ENCODE measurements at regions not wholly inside any gene's neighbourhood (a gene's known extent, or its start where the extent isn't known, plus 50 kb on each side); places are given as distances from the start of the nearest gene placed in this dataset.

GRCh38 chr1:47684964-47685762, 247.3 kb downstream of the FOXD2 start:
- H3K27me3 Mint-ChIP-seq (ENCODE audit: unreplicated experiment) = peaks cover 6% of the 10 kb centered on the region
- no peaks in the 10 kb centered on the region for H3K36me3 Mint-ChIP-seq (ENCODE audit: low read depth, unreplicated experiment)
- TF ChIP-seq CTCF (IDR thresholded peaks at IDR 0.05; ENCODE audit: unreplicated experiment) = no peak
- H3K27ac Mint-ChIP-seq (ENCODE audit: unreplicated experiment) = no peak overlapping the region
- peaks cover 17% of the 10 kb centered on the region for H3K4me1 Mint-ChIP-seq (ENCODE audit: unreplicated experiment)
- no peak overlapping the region for H3K4me3 Mint-ChIP-seq (ENCODE audit: unreplicated experiment)
- H3K9me3 Mint-ChIP-seq (ENCODE audit: unreplicated experiment) = no peaks in the 10 kb centered on the region
- no peak for DNase-seq (ENCODE audit: low spot score)

- Mint-ChIP-seq H3K4me3 (ENCODE audit: unreplicated experiment) (no peak overlapping the region), H3K4me1 (ENCODE audit: unreplicated experiment) (peaks cover 17% of the 10 kb centered on the region), H3K9me3 (ENCODE audit: unreplicated experiment) (no peaks in the 10 kb centered on the region), H3K36me3 (ENCODE audit: low read depth, unreplicated experiment) (no peaks in the 10 kb centered on the region), H3K27ac (ENCODE audit: unreplicated experiment) (no peak overlapping the region), H3K27me3 (ENCODE audit: unreplicated experiment) (peaks cover 3% of the 10 kb centered on the region)
- DNase-seq (ENCODE audit: low spot score) = no peak
- no peak for TF ChIP-seq CTCF (IDR thresholded peaks at IDR 0.05; ENCODE audit: unreplicated experiment)
These were observed 247.9 kb downstream of the FOXD2 start for GRCh38 chr1:47685763-47686066.

GRCh38 chr1:47686731-47687630, 249.1 kb downstream of the FOXD2 start:
- no peak for TF ChIP-seq CTCF (IDR thresholded peaks at IDR 0.05; ENCODE audit: unreplicated experiment)
- Mint-ChIP-seq H3K4me1 (ENCODE audit: unreplicated experiment) (peaks cover 17% of the 10 kb centered on the region), H3K36me3 (ENCODE audit: low read depth, unreplicated experiment) (no peaks in the 10 kb centered on the region), H3K4me3 (ENCODE audit: unreplicated experiment) (no peak overlapping the region), H3K27ac (ENCODE audit: unreplicated experiment) (peak overlapping the region; percentile 17), H3K27me3 (ENCODE audit: unreplicated experiment) (no peaks in the 10 kb centered on the region), H3K9me3 (ENCODE audit: unreplicated experiment) (no peaks in the 10 kb centered on the region)
- no peak for DNase-seq (ENCODE audit: low spot score)

- Mint-ChIP-seq H3K4me1 (ENCODE audit: unreplicated experiment) (peaks cover 17% of the 10 kb centered on the region), H3K9me3 (ENCODE audit: unreplicated experiment) (no peaks in the 10 kb centered on the region), H3K27me3 (ENCODE audit: unreplicated experiment) (no peaks in the 10 kb centered on the region), H3K4me3 (ENCODE audit: unreplicated experiment) (no peak overlapping the region), H3K27ac (ENCODE audit: unreplicated experiment) (peak overlapping the region; percentile 73), H3K36me3 (ENCODE audit: low read depth, unreplicated experiment) (no peaks in the 10 kb centered on the region)
- no peak for TF ChIP-seq CTCF (IDR thresholded peaks at IDR 0.05; ENCODE audit: unreplicated experiment)
- DNase-seq (ENCODE audit: low spot score) = no peak
These were observed 250.0 kb downstream of the FOXD2 start for GRCh38 chr1:47687631-47688460.
